Right renal pelvis (tissue), 4 donors: ENCODE measurements at regions not wholly inside any gene's neighbourhood (a gene's known extent, or its start where the extent isn't known, plus 50 kb on each side); places are given as distances from the start of the nearest gene placed in this dataset.
"Not testable (repeated sequence)": the region's sequence is repeated elsewhere in the genome, so short reads cannot be mapped to it uniquely, and the experiment has no call there.

ENCODE experiments used
- DNase-seq, 4 donors: peaks; one replicate each; pipeline ENCODE4 v3.0.0-alpha.2; 2013; ENCODE audit warnings: low read depth in 4 of 4, low spot score in 3 of 4, missing footprints in 1 of 4

DNA sequence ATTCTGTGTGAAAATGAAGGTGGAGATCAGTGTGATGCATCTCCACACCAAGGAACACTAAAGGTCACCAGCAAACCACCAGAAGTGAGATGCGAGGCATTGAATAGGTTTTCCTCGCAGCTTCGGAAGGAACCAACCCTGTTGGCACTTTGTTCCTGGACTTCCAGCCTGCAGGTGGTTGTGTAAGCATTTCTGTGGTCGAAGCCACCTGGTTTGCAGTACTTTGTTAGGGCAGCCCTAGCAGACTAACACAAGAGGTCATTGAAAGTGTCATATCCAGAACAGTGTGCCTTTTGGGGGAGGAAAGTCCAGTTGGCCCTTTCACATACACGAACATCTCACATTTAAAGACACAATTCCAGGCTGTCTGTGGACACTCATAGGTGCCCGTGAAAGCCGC lies 237.2 kb upstream of the PLGLB1 start:
- not testable (repeated sequence) for DNase-seq

- DNase-seq: not testable (repeated sequence)
These were observed 240.6 kb upstream of the PLGLB1 start for GRCh38 chr2:87262184-87262702.

DNA sequence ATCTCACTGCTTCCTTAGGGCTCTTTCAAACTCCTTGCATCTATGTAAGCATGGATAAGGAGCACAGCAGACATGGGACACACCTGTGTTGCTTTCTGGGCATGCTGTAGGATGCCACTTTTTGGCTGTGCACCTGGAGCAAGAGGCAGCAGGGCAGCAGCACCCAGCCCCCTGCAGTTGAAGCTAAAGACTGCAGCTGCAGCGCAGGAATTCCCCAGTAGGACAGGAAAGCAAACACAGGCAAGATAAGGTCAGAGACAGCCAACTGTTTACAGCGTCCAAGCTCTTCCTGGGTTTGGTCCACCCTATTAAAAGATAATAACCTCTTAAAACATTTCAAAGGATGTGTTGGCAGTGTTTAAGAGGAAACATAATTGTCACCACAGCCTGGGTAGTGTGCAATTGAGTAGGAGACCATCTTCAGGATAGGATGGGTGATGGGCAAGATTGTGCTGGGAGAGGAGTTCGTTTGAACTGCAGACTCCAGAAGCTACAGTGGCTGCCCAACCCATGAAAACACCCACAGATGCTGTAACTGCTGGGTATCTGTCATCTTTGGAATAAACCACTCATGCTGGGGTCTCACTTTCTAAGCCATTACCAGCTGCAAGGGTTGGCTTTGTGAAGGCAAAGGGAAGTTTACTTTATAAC lies 242.3 kb upstream of the PLGLB1 start:
- DNase-seq: not testable (repeated sequence)

DNA sequence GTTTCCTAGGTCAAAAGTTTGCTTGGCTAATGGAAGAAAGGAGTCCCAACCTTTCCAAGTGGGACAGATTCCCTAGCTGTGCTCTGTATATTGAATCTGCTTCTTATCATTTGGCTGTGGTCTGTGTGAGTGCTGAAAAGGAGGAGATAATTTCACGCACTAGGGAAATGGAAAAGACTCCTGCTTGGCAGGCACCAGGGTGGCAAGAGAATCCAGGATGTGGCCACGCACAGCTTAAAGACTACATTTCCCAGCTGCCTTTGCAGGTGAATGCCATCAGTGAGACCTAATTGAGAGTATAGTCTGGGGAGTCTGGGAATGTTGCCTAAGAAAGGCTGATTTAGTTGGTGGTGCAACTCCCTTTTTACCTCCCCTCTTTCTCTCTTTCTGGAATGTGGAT lies 253.5 kb upstream of the PLGLB1 start:
- not testable (repeated sequence) for DNase-seq

DNA sequence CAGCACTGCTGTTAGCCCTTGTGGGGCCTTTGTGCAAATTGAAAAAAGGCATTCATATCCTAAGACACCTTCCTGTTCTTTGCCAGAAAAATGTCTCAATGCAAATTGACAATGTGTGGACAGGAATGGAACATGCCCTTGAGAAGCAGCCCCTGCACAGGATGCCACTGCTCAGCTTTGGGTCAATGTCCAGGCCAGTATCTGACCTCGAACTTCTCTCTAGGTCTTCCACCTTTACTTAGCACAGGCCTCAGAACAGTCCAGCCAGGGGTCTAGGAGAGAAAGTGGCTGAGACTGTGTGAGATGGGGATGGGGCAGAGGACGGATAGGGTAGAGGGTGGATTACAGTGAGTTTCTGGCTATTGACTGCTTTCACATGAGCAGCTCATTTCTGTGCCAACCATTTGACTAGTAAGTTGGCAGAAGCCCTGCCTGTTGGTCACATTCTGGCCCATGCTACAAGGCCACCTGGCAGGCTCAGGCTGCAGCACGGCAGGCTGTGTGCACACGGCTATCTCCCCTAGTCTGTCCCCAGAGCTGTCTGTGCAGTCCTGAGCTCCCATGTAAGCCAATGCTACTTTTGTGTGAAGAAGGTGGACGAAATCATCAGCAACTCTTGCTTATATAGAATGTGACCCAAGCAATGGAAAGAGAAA lies 254.5 kb upstream of the PLGLB1 start:
- DNase-seq: not testable (repeated sequence)

DNA sequence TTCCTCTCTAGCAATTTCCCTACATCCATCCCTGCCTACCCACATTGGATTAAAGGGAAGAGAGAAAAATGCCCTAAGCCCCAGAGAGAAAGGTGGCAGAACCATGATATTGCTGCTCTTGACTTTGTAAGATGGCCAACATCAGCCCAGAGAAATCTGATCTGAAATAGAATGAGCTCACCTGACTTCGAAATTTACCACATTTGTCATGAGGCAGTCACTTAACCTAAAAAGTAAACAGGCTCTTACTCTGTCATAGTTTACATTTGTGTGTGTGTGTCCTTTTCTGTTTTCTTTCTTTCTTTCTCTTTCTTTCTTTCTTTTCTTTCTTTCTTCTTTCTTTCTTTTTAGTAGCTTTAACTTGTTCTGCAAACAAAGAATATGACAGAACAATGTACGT lies 255.0 kb upstream of the PLGLB1 start:
- not testable (repeated sequence) for DNase-seq

GRCh38 chr2:87277734-87278133 lies 256.1 kb upstream of the PLGLB1 start:
- DNase-seq: not testable (repeated sequence)

- not testable (repeated sequence) for DNase-seq
These were observed 259.1 kb upstream of the PLGLB1 start for GRCh38 chr2:87280596-87281355.

DNA sequence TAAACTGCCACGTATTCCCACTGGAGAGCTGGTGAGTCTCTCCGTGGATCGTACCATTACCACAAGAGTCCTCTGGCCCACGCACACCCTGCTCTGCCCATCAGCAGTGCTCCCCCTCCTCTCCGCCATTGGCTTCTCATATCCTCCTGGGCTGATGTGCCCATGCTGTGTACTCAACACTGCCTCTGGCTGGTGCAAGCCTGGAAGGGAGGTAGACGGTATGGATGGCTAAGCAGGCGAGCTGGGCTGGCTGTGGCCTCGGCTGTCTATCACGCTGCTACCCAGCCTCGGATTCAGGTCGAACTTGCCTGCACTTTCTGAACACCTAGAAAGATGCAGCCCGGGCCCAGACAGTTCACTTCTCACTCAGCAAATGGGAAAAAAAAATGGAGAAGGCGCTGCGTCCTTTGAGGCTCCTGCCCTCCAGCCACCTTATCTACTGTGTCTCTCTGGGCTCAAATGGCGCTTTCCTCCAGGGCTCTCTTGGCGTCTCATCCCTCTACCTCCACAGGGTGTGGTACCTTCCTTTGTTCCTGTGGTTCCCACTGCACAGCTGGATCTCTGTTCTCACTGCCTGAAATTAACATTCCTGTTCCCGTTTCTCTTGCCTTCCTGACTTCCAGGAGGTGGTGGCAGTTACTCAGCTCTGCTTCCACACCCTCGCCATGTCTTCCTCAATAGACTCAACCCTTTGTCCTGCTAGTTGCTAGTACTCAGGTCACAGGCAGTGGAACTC lies 262.3 kb upstream of the PLGLB1 start:
- DNase-seq: not testable (repeated sequence)

GRCh38 chr2:87284471-87284772 lies 262.8 kb upstream of the PLGLB1 start:
- not testable (repeated sequence) for DNase-seq

DNA sequence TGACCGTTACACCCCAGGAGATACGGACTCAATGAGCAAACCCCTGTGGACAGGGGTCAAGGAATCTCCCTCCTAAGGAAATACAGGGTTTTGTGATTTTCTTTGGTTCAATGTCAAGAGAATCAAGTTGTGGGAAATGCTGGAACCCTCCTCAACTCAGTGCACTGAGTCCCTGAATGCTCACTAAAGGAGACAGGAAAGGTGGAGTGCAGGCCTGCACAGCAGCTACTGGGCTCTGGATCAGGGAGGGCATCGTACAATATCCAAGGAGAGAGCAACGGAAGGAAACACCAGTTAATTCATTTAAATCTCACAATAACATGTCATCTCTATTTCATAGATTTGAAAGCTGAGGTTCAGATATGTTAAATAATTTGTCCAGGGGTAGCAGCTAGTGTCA lies 263.5 kb upstream of the PLGLB1 start:
- DNase-seq: not testable (repeated sequence)

DNA sequence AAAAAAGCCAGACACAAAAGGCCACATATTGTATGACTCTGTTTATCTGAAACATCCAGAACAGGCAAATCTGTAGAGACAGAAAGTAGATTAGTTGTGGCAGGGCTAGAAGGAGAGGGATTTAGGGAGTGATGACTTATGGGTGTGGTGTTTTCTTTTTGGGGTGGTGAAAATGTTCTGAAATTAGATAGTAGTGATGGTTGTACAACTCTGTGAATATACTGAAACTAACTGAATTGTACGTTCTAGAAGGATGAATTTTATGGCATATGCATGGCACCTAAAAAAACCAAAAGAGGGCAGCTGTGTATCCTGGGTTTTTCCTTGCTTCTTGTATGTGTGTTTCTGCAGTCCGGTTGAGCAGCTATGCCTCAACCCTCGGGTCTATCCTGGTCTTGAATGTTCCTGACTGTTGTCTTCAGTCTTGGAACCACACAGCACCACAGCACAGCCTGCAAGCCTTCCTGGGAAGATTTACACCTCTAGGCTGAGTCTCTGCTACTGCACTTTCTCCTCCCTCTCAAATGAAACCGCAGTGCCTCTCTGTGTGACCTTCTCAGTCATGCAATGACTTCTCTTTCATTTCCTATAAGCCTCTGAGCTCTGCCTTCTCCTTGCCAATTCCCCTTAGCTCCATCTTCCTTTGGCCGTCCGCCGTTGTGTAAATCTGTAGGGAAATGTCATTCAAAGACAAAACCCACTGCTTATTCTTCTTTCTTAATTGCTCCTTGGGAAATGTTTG lies 269.1 kb upstream of the PLGLB1 start:
- DNase-seq: not testable (repeated sequence)

DNA sequence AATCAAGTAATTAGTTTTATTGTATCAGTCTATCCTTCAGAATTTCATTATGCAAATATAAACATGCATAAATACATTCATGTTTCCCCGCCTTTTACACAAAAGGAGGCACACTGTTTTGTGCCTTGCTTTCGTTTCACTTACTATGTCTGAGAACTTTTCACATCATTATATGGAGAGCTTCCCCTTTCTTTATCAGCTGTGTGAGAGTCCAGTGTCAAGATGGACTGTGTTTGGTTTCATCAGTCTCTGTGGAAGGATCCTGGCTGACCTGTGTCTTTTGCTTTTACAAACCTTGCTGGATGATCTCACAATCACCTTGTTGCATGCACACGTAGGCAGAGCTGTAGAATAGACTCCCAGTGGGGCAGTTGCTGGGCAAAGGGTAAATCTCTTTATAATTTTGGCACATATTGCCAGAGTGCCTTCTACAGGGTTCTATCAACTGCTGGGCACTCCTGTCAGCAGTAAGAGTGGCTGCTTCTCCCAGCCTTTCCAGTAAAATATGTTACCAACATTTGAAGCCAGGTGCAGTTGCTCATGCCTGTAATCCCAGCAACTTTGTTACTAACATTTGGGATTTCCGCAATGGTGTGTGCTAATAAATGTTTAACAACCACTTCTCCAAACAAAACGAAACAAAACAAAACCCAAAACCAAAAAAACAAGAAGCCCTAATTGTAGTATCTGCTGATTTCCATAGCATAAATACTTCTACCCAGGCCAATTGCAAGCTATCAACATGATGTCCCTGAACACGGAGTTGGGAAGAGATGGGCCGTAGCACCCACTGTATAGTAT lies 270.0 kb upstream of the PLGLB1 start:
- DNase-seq: not testable (repeated sequence)

GRCh38 chr2:87293931-87294594 lies 272.4 kb upstream of the PLGLB1 start:
- DNase-seq: not testable (repeated sequence)

DNA sequence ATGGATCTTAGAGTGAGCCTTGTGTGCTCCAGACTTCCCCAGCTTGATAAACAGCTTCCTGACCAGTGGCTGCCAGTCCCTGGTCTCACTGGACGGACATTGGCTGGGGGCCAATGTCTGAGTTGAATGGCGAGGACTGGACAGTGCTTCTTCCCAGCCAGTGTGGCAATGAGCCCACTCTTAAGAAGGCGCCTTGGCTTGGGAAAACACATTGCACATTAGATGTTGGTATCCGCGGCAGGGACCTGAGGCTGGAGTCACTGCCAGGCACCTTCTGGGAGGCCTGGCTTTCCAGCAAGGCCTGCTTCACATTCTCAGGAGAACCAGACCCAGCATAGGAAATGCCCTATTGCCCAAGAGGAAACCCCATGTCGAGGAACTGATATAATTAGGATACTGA lies 273.5 kb upstream of the PLGLB1 start:
- not testable (repeated sequence) for DNase-seq

DNA sequence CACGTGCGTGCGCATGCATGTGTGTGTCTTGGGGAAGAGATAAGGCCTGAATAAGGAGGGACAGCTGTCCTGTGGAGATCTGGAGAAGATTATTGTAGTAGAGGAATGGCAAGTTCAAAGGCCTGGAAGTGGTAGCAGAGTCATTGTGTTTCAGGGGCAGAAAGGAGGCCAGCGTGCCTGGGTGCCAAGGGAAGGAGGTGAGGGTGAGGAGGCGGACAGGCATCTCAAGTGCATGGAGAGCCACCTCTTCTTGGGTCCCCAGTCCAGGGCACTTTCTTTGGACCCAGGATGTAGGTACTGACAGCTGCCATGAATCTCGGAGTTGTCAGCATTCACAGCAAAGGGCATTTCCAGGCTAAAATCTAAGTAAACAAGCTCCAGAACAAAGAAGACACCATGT lies 279.7 kb upstream of the PLGLB1 start:
- DNase-seq: not testable (repeated sequence)

GRCh38 chr2:87301871-87302270 lies 280.2 kb upstream of the PLGLB1 start:
- not testable (repeated sequence) for DNase-seq

- not testable (repeated sequence) for DNase-seq
These were observed 287.0 kb upstream of the PLGLB1 start for GRCh38 chr2:87308621-87309020.

GRCh38 chr2:87309785-87310184 lies 288.1 kb upstream of the PLGLB1 start:
- DNase-seq: not testable (repeated sequence)
